CD4-positive, alpha-beta T cell (primary cell): ENCODE measurements at regions not wholly inside any gene's neighbourhood (a gene's known extent, or its start where the extent isn't known, plus 50 kb on each side); places are given as distances from the start of the nearest gene placed in this dataset.

Experiments
- ATAC-seq: fragments of 200-7000 bp; cut with Tn5 transposase; one replicate; pipeline ENCODE4 v1.10.0; 2022; ENCODE audit warnings: mild to moderate bottlenecking; ENCODE audit not compliant: poor library complexity
- CTCF ChIA-PET: fragments of 350-600 bp; sonication (Branson Sonifier 250); formaldehyde crosslinking; loops from one replicate; lab custom pipeline; 2021; ENCODE audit warnings: antibody characterized with exemption, inconsistent platforms; lab: Charles Lee
- POLR2A ChIA-PET: fragments of 350-600 bp; sonication (Branson Sonifier 250); formaldehyde crosslinking; loops from one replicate; lab custom pipeline; 2021; ENCODE audit warnings: antibody characterized with exemption, inconsistent platforms; lab: Charles Lee
- DNase-seq, 14 experiments: peaks; one replicate each; pipeline ENCODE4 v3.0.0-alpha.2; 2013 to 2020; ENCODE audit warnings: mixed read lengths in 2 of 14
- H3K27ac ChIP-seq, 2 donors: one replicate each; pipeline versions ENCODE4 v1.5.1 to v1.7.0; 2013; ENCODE audit warnings: low read length in 2 of 2, low read depth in 1 of 2, mild to moderate bottlenecking in 1 of 2
- H3K27me3 ChIP-seq, 2 experiments: 1 replicate in 1 of 2; 2 replicates in 1 of 2; pipeline versions ENCODE4 v1.6.1 to v1.7.0; 2013; ENCODE audit warnings: low read length in 2 of 2, control low read depth in 1 of 2, mild to moderate bottlenecking in 1 of 2, moderate library complexity in 1 of 2; ENCODE audit not compliant: insufficient read depth in 2 of 2, control insufficient read depth in 1 of 2
- H3K36me3 ChIP-seq: one replicate; pipeline ENCODE4 v1.6.1; 2013; ENCODE audit warnings: low read length, control low read depth; ENCODE audit not compliant: insufficient read depth
- H3K4me1 ChIP-seq: one replicate; pipeline ENCODE4 v1.6.1; 2013; ENCODE audit warnings: low read length, control low read depth; ENCODE audit not compliant: insufficient read depth
- H3K4me3 ChIP-seq: one replicate; pipeline ENCODE4 v1.5.1; 2013; ENCODE audit warnings: mild to moderate bottlenecking, low read length, moderate library complexity
- H3K9me3 ChIP-seq, 2 experiments: 1 replicate in 1 of 2; 2 replicates in 1 of 2; pipeline versions ENCODE4 v1.6.1 to v1.7.0; 2013; ENCODE audit warnings: low read length in 2 of 2, mild to moderate bottlenecking in 2 of 2, control low read depth in 1 of 2, moderate library complexity in 1 of 2; ENCODE audit not compliant: control insufficient read depth in 1 of 2, insufficient read depth in 1 of 2
- H3K27ac Mint-ChIP-seq: one replicate; pipeline ENCODE4 v1.8.0; 2020; ENCODE audit warnings: mixed read lengths
- H3K27me3 Mint-ChIP-seq: one replicate; pipeline ENCODE4 v1.8.0; 2021; ENCODE audit warnings: mixed read lengths
- H3K36me3 Mint-ChIP-seq: one replicate; pipeline ENCODE4 v1.8.0; 2021; ENCODE audit warnings: low read depth, mixed read lengths
- H3K4me1 Mint-ChIP-seq: one replicate; pipeline ENCODE4 v1.8.0; 2021; ENCODE audit warnings: low read depth, mixed read lengths
- H3K4me3 Mint-ChIP-seq: one replicate; pipeline ENCODE4 v1.8.0; 2020; ENCODE audit warnings: mild to moderate bottlenecking, mixed read lengths
- H3K9me3 Mint-ChIP-seq: one replicate; pipeline ENCODE4 v1.8.0; 2020; ENCODE audit warnings: mixed read lengths
- CTCF ChIP-seq: fragments of 200-600 bp; IDR thresholded peaks from one replicate; pipeline ENCODE4 v1.8.0; 2022; ENCODE audit warnings: antibody characterized with exemption, mild to moderate bottlenecking
- intact Hi-C, 2 experiments: fragments of 100-400 bp; cut with DNase I in 1 of 2; cut with micrococcal nuclease in 1 of 2; formaldehyde crosslinking; loops; one replicate each; pipeline versions ENCODE4 v1.15.1 to v1.9.0; 2023 to 2025; cut with DNase I, micrococcal nuclease

GRCh38 chr1:184882957-184883815 lies 91.1 kb downstream of the NIBAN1 start:
- H3K9me3 Mint-ChIP-seq: no peaks in the 10 kb centered on the region
- no peaks in the 10 kb centered on the region for H3K27me3 ChIP-seq
- DNase-seq: no peak
- no peak for ATAC-seq
- peaks cover 21% of the 10 kb centered on the region for H3K36me3 ChIP-seq
- intact Hi-C loops: no loop called here
- no peak overlapping the region for H3K4me3 Mint-ChIP-seq
- H3K4me3 ChIP-seq: no peak overlapping the region
- ChIA-PET POLR2A (no interaction called here), CTCF (interaction anchor here (1.2 kb wide), 1 partner anchor 99 kb away, joined by 3 read pairs; no protein-coding TSS in a partner anchor)
- no peak for TF ChIP-seq CTCF
- peaks cover 3% of the 10 kb centered on the region for H3K4me1 ChIP-seq
- H3K36me3 Mint-ChIP-seq: peaks cover 7% of the 10 kb centered on the region
- peak overlapping the region; percentile 22 for H3K27ac Mint-ChIP-seq
- peaks cover 9% of the 10 kb centered on the region for H3K4me1 Mint-ChIP-seq
- no peaks in the 10 kb centered on the region for H3K9me3 ChIP-seq
- H3K27ac ChIP-seq: no peak overlapping the region
- no peaks in the 10 kb centered on the region for H3K27me3 Mint-ChIP-seq

GRCh38 chr1:184881941-184882913 lies 92.1 kb downstream of the NIBAN1 start:
- ChIA-PET POLR2A (no interaction called here), CTCF (interaction anchor here (1.2 kb wide), 1 partner anchor 100 kb away, joined by 3 read pairs; no protein-coding TSS in a partner anchor)
- Histone ChIP-seq H3K36me3 (peaks cover 21% of the 10 kb centered on the region), H3K4me3 (no peak overlapping the region), H3K9me3 (no peaks in the 10 kb centered on the region), H3K27me3 (no peaks in the 10 kb centered on the region), H3K27ac (no peak overlapping the region), H3K4me1 (peaks cover 3% of the 10 kb centered on the region)
- peaks cover 7% of the 10 kb centered on the region for H3K36me3 Mint-ChIP-seq
- no peak for DNase-seq
- ATAC-seq: no peak
- H3K9me3 Mint-ChIP-seq: no peaks in the 10 kb centered on the region
- intact Hi-C loops: no loop called here
- no peak for TF ChIP-seq CTCF
- peak overlapping the region; percentile 4 for H3K27ac Mint-ChIP-seq
- H3K27me3 Mint-ChIP-seq: no peaks in the 10 kb centered on the region
- peaks cover 9% of the 10 kb centered on the region for H3K4me1 Mint-ChIP-seq
- no peak overlapping the region for H3K4me3 Mint-ChIP-seq

GRCh38 chr1:184879876-184880557 lies 94.3 kb downstream of the NIBAN1 start:
- no peak overlapping the region for H3K4me3 ChIP-seq
- no peak for TF ChIP-seq CTCF
- CTCF ChIA-PET: no interaction called here
- no peaks in the 10 kb centered on the region for H3K27me3 Mint-ChIP-seq
- peaks cover 7% of the 10 kb centered on the region for H3K36me3 Mint-ChIP-seq
- peaks cover 26% of the 10 kb centered on the region for H3K36me3 ChIP-seq
- DNase-seq (no peak), ATAC-seq (no peak)
- no peaks in the 10 kb centered on the region for H3K9me3 Mint-ChIP-seq
- no peak overlapping the region for H3K27ac Mint-ChIP-seq
- H3K4me1 ChIP-seq: peaks cover 3% of the 10 kb centered on the region
- intact Hi-C loops: no loop called here
- POLR2A ChIA-PET: no interaction called here
- no peaks in the 10 kb centered on the region for H3K9me3 ChIP-seq
- H3K27ac ChIP-seq: no peak overlapping the region
- H3K27me3 ChIP-seq: no peaks in the 10 kb centered on the region
- H3K4me1 Mint-ChIP-seq: peaks cover 9% of the 10 kb centered on the region
- H3K4me3 Mint-ChIP-seq: no peak overlapping the region
